HepG2 (cell line): ENCODE measurements at regions not wholly inside any gene's neighbourhood (a gene's known extent, or its start where the extent isn't known, plus 50 kb on each side); places are given as distances from the start of the nearest gene placed in this dataset.

Source experiments
- ATAC-seq: fragments of 200-7000 bp; cut with Tn5 transposase; 3 replicates; pipeline ENCODE4 v1.9.1; 2020; ENCODE audit warnings: mild to moderate bottlenecking, moderate library complexity
- BruUV-seq: library from RNA; stranded (reverse); fragments of 400-500 nt; replicated peaks from 2 replicates; lab custom pipeline; 2021; lab: Mats Ljungman, UMichigan
- CTCF ChIA-PET: fragments of 300-600 bp; formaldehyde crosslinking; extraction: SDS; loops from one replicate; lab custom pipeline; 2021; ENCODE audit warnings: low total read pairs, inconsistent platforms, low intra/inter-chr PET ratio; lab: Yijun Ruan, JAX
- POLR2A ChIA-PET: fragments of 350-600 bp; sonication (Branson Sonifier 250); formaldehyde crosslinking; loops from one replicate; lab custom pipeline; 2020; ENCODE audit warnings: antibody characterized with exemption, inconsistent platforms; lab: Yijun Ruan, JAX
- DNase-seq: peaks from one replicate; pipeline ENCODE4 v3.0.0-alpha.2; 2015; ENCODE audit warnings: low spot score
- FAIRE-seq: peaks from 3 replicates; lab custom pipeline; 2011; peaks lifted over from hg19 to GRCh38; lab: Jason Lieb, UNC
- H2AFZ ChIP-seq: one replicate; pipeline ENCODE4 v1.6.1; 2011; ENCODE audit warnings: low read length, inconsistent platforms
- H3K27ac ChIP-seq: fragments of 300-600 bp; 3 replicates; pipeline ENCODE4 v1.8.0; 2011; ENCODE audit warnings: mixed run types, mild to moderate bottlenecking, mixed read lengths, low read length, inconsistent platforms; ENCODE audit not compliant: insufficient read depth; ENCODE audit errors: extremely low read length
- H3K27me3 ChIP-seq, 2 experiments: fragments of 200-600 bp in 1 of 2; 2 replicates in 1 of 2; 3 replicates in 1 of 2; pipeline versions ENCODE4 v1.6.0 to v1.8.0; 2011; ENCODE audit warnings: low read length in 2 of 2, mild to moderate bottlenecking in 2 of 2, moderate library complexity in 2 of 2, inconsistent platforms in 1 of 2; ENCODE audit not compliant: insufficient read depth in 2 of 2, control insufficient read depth in 1 of 2
- H3K36me3 ChIP-seq, 2 experiments: fragments of 200-600 bp in 1 of 2; replicated peaks in 1 of 2; 2 replicates in 1 of 2; 3 replicates in 1 of 2; pipeline versions ENCODE4 v1.5.1 to v1.8.0; 2011; ENCODE audit warnings: low read length in 2 of 2, inconsistent platforms in 1 of 2; ENCODE audit not compliant: insufficient read depth in 2 of 2, control insufficient read depth in 1 of 2
- H3K4me1 ChIP-seq: 2 replicates; pipeline ENCODE4 v1.5.1; 2012; ENCODE audit warnings: low read length, inconsistent platforms; ENCODE audit not compliant: insufficient read depth
- H3K4me2 ChIP-seq: 2 replicates; pipeline ENCODE4 v1.6.0; 2011; ENCODE audit warnings: low read depth, low read length, inconsistent platforms
- H3K4me3 ChIP-seq, 3 experiments: fragments of 200-600 bp in 1 of 3; sonication (generic), shearing (Covaris generic) in 1 of 3; replicated peaks in 1 of 3; 2 replicates each; pipeline ENCODE4 v1.5.1; 2011 to 2016; ENCODE audit warnings: low read length in 3 of 3, inconsistent platforms in 2 of 3, low read depth in 2 of 3, mild to moderate bottlenecking in 2 of 3, control low read depth in 1 of 3, mixed read lengths in 1 of 3; ENCODE audit not compliant: insufficient read depth in 1 of 3
- H3K79me2 ChIP-seq: one replicate; pipeline ENCODE4 v1.6.1; 2011; ENCODE audit warnings: low read length, inconsistent platforms; ENCODE audit not compliant: insufficient read depth
- H3K9ac ChIP-seq: 2 replicates; pipeline ENCODE4 v1.6.0; 2011; ENCODE audit warnings: mild to moderate bottlenecking, low read depth, low read length, inconsistent platforms; ENCODE audit not compliant: insufficient read depth
- H3K9me3 ChIP-seq: 2 replicates; pipeline ENCODE4 v1.5.1; 2012; ENCODE audit warnings: mild to moderate bottlenecking, low read length
- H4K20me1 ChIP-seq: 2 replicates; pipeline ENCODE4 v1.6.0; 2011; ENCODE audit warnings: inconsistent platforms, mild to moderate bottlenecking, low read length, moderate library complexity; ENCODE audit not compliant: insufficient read depth
- AGO1 ChIP-seq: fragments of 200-400 bp; formaldehyde crosslinking; IDR thresholded peaks from 2 replicates; pipeline ENCODE4 v1.6.1; 2017; ENCODE audit warnings: mild to moderate bottlenecking, low read depth, low read length, moderate library complexity; ENCODE audit not compliant: poor library complexity, severe bottlenecking
- ATF1 ChIP-seq: IDR thresholded peaks from 2 replicates; pipeline ENCODE4 v1.6.1; 2016; ENCODE audit warnings: mild to moderate bottlenecking, control low read depth
- BHLHE40 ChIP-seq: IDR thresholded peaks from 2 replicates; pipeline ENCODE4 v1.6.1; 2011; ENCODE audit warnings: low read length, improper control_type of control experiment
- FOXA1 ChIP-seq, 2 experiments: fragments of 450-650 bp in 1 of 2; sonication (generic) in 1 of 2; formaldehyde crosslinking in 1 of 2; IDR thresholded peaks; 2 replicates each; pipeline versions ENCODE4 v1.4.0 to v1.6.1; 2016 to 2020; ENCODE audit warnings: missing genetic modification reagents in 1 of 2
- FOXC1 ChIP-seq: sonication (generic); formaldehyde crosslinking; IDR thresholded peaks from 2 replicates; pipeline ENCODE4 v1.8.0; 2022; ENCODE audit warnings: mild to moderate bottlenecking, missing genetic modification reagents, borderline replicate concordance
- HES4 ChIP-seq: sonication (generic); formaldehyde crosslinking; IDR thresholded peaks from 2 replicates; pipeline ENCODE4 v1.9.0; 2021; ENCODE audit warnings: mild to moderate bottlenecking, missing genetic modification reagents, borderline replicate concordance
- KAT7 ChIP-seq: IDR thresholded peaks from 2 replicates; pipeline ENCODE4 v1.6.1; 2018; ENCODE audit warnings: borderline replicate concordance, missing compliant biosample characterization
- LCORL ChIP-seq, 2 experiments: fragments of 450-650 bp in 1 of 2; sonication (generic) in 1 of 2; formaldehyde crosslinking in 1 of 2; IDR thresholded peaks; 2 replicates each; pipeline versions ENCODE4 v1.5.0 to v1.6.1; 2017 to 2020; ENCODE audit warnings: antibody characterized with exemption in 1 of 2, missing genetic modification reagents in 1 of 2
- MAFF ChIP-seq: IDR thresholded peaks from 2 replicates; pipeline ENCODE4 v1.6.1; 2011; ENCODE audit warnings: low read depth, low read length, improper control_type of control experiment
- MATR3 ChIP-seq: sonication (generic); formaldehyde crosslinking; IDR thresholded peaks from 2 replicates; pipeline ENCODE4 v1.4.0; 2020; ENCODE audit warnings: missing genetic modification reagents
- MBNL3 ChIP-seq: fragments of 250-450 bp; sonication (Bioruptor Pico); conservative IDR thresholded peaks from 2 replicates; pipeline ENCODE4 v1.8.0; 2022; ENCODE audit warnings: mild to moderate bottlenecking, inconsistent platforms
- MIER2 ChIP-seq: IDR thresholded peaks from 2 replicates; pipeline ENCODE4 v1.6.1; 2016; ENCODE audit warnings: missing biosample characterization, missing genetic modification reagents
- MXD3 ChIP-seq: IDR thresholded peaks from 2 replicates; pipeline ENCODE4 v1.6.1; 2016; ENCODE audit warnings: mild to moderate bottlenecking, missing biosample characterization, missing genetic modification reagents
- MZF1 ChIP-seq: sonication (generic); formaldehyde crosslinking; IDR thresholded peaks from 2 replicates; pipeline ENCODE4 v1.8.1; 2023; ENCODE audit warnings: mild to moderate bottlenecking, missing genetic modification reagents, borderline replicate concordance
- NCOA5 ChIP-seq: sonication (generic); formaldehyde crosslinking; IDR thresholded peaks from 2 replicates; pipeline ENCODE4 v1.4.0; 2020; ENCODE audit warnings: missing genetic modification reagents
- PITX1 ChIP-seq: sonication (generic); formaldehyde crosslinking; IDR thresholded peaks from 2 replicates; pipeline ENCODE4 v1.5.1; 2020; ENCODE audit warnings: mild to moderate bottlenecking, missing genetic modification reagents
- POGZ ChIP-seq: sonication (generic); formaldehyde crosslinking; IDR thresholded peaks from 2 replicates; pipeline ENCODE4 v1.4.0; 2020; ENCODE audit warnings: mild to moderate bottlenecking, missing genetic modification reagents
- SNAPC2 ChIP-seq: sonication (generic); formaldehyde crosslinking; IDR thresholded peaks from 2 replicates; pipeline ENCODE4 v1.8.1; 2022; ENCODE audit warnings: mild to moderate bottlenecking, missing genetic modification reagents
- TOE1 ChIP-seq: sonication (generic); formaldehyde crosslinking; IDR thresholded peaks from 2 replicates; pipeline ENCODE4 v1.4.0; 2020; ENCODE audit warnings: mild to moderate bottlenecking, missing genetic modification reagents
- ZC3H4 ChIP-seq: sonication (generic); formaldehyde crosslinking; IDR thresholded peaks from 2 replicates; pipeline ENCODE4 v1.4.0; 2020; ENCODE audit warnings: missing genetic modification reagents, borderline replicate concordance
- ZFYVE20 ChIP-seq: sonication (generic); formaldehyde crosslinking; IDR thresholded peaks from 2 replicates; pipeline ENCODE4 v1.8.0; 2023; ENCODE audit warnings: low read depth, mild to moderate bottlenecking, moderate library complexity, missing genetic modification reagents, borderline replicate concordance
- ZMYM4 ChIP-seq: sonication (generic); formaldehyde crosslinking; IDR thresholded peaks from 2 replicates; pipeline ENCODE4 v1.8.1; 2023; ENCODE audit warnings: mild to moderate bottlenecking, missing genetic modification reagents
- ZNF614 ChIP-seq: IDR thresholded peaks from 2 replicates; pipeline ENCODE4 v1.6.1; 2018; ENCODE audit warnings: missing biosample characterization, missing genetic modification reagents, inconsistent platforms, borderline replicate concordance
- ZNF784 ChIP-seq: sonication (generic); formaldehyde crosslinking; IDR thresholded peaks from 2 replicates; pipeline ENCODE4 v1.5.1; 2020; ENCODE audit warnings: missing genetic modification reagents, mild to moderate bottlenecking, borderline replicate concordance
- WGBS: methylation state at CpG from one replicate; pipeline ENCODE4 v1.1.6; 2017; ENCODE audit warnings: low lambda C conversion rate; 5-methylcytosine and 5-hydroxymethylcytosine counted together
- in situ Hi-C: cut with HindIII; loops from 2 replicates; pipeline ENCODE4 v1.10.0; 2017; ENCODE audit warnings: low pct_unique_long_range_greater_than_20kb; ENCODE audit not compliant: extremely low pct_ligation_motif_present
- intact Hi-C: fragments of 100-400 bp; cut with micrococcal nuclease; formaldehyde crosslinking; loops from one replicate; pipeline ENCODE4 v1.10.0; 2022; ENCODE audit not compliant: unreplicated experiment
- TF ChIP-seq, protein P1 (sequence below): sonication (generic); formaldehyde crosslinking; IDR thresholded peaks from 2 replicates; pipeline ENCODE4 v1.8.0; 2022; ENCODE audit warnings: missing genetic modification reagents, mild to moderate bottlenecking, borderline replicate concordance

DNA sequence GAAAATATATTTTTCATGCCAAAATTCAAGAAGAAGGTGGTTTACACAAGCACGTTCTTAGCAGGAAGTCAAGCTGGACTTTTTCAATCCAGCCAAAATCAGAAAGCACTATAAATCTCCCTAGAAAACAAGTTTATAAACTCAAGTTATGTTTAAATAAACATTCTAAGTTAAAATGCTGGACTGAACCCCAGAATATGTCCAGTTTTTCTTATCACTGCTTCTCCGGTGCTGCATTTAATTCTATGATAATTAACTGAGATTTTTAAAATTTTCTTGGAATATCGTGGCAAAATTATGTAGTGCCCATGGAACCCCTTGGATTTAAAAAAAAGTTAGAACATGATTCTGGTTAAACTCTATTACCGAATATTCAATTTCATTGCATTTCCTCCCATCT lies 218.2 kb upstream of the MDFIC2 start (continued):
- TF ChIP-seq MAFF (no peak), BHLHE40 (no peak), MXD3 (CRISPR knock-in tag) (no peak), POGZ (CRISPR knock-in tag) (no peak), PITX1 (CRISPR knock-in tag) (no peak), ATF1 (CRISPR knock-in tag) (no peak), NCOA5 (CRISPR knock-in tag) (no peak), ZNF614 (no peak), TOE1 (CRISPR knock-in tag) (no peak)

- intact Hi-C loops (loop anchor here (5.0 kb wide), 1 partner anchor 625 kb away; no protein-coding TSS in a partner anchor), in situ Hi-C loops (no loop called here)
- ChIA-PET CTCF (no interaction called here), POLR2A (no interaction called here)
- Histone ChIP-seq H3K4me2 (no peak overlapping the region), H3K36me3 (no peaks in the 10 kb centered on the region), H3K9ac (no peak overlapping the region), H3K4me3 (no peak overlapping the region), H3K27ac (no peak overlapping the region), H2AFZ (no peak overlapping the region), H3K27me3 (no peaks in the 10 kb centered on the region; a peak in 1 of 5 replicates), H3K9me3 (no peaks in the 10 kb centered on the region), H3K4me1 (no peaks in the 10 kb centered on the region), H4K20me1 (no peaks in the 10 kb centered on the region), H3K79me2 (no peaks in the 10 kb centered on the region)
- no peak for DNase-seq
- 11% methylated on average over 8 of the region's 8 CpGs for WGBS
- FAIRE-seq, result no peak
- no TSS peak for BruUV-seq
- ATAC-seq, result no peak
- no peak for TF ChIP-seq AGO1
- TF ChIP-seq ZNF784, result no peak
- TF ChIP-seq, protein P1, sequence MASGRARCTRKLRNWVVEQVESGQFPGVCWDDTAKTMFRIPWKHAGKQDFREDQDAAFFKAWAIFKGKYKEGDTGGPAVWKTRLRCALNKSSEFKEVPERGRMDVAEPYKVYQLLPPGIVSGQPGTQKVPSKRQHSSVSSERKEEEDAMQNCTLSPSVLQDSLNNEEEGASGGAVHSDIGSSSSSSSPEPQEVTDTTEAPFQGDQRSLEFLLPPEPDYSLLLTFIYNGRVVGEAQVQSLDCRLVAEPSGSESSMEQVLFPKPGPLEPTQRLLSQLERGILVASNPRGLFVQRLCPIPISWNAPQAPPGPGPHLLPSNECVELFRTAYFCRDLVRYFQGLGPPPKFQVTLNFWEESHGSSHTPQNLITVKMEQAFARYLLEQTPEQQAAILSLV (CRISPR knock-in tag), result no peak
- TF ChIP-seq SNAPC2, result no peak
- TF ChIP-seq MBNL3, result no peak
- no peak for TF ChIP-seq MATR3 (CRISPR knock-in tag)
- no peak for TF ChIP-seq HES4 (CRISPR knock-in tag)
- no peak for TF ChIP-seq FOXA1 (IDR thresholded peaks at IDR 0.05)
- TF ChIP-seq FOXA1 (CRISPR knock-in tag; IDR thresholded peaks at IDR 0.05), result no peak
- TF ChIP-seq ZC3H4 (CRISPR knock-in tag), result no peak
- no peak for TF ChIP-seq ZMYM4
- TF ChIP-seq KAT7 (CRISPR knock-in tag), result no peak
- no peak for TF ChIP-seq MIER2 (CRISPR knock-in tag)
- no peak for TF ChIP-seq FOXC1 (CRISPR knock-in tag)
- no peak for TF ChIP-seq MZF1 (CRISPR knock-in tag)
- TF ChIP-seq ZFYVE20 (CRISPR knock-in tag), result no peak
- TF ChIP-seq LCORL (IDR thresholded peaks at IDR 0.05), result no peak
- TF ChIP-seq LCORL (CRISPR knock-in tag; IDR thresholded peaks at IDR 0.05), result no peak
Measured at GRCh38 chr3:70527026-70527425, 214.6 kb upstream of the MDFIC2 start.
